Neuronal stem cell (in vitro differentiated cells): ENCODE measurements at regions not wholly inside any gene's neighbourhood (a gene's known extent, or its start where the extent isn't known, plus 50 kb on each side); places are given as distances from the start of the nearest gene placed in this dataset.
A peak's percentile ranks its signal among the peaks of the same experiment; 100 is the strongest.

Experiments
- DNase-seq: peaks from one replicate; pipeline ENCODE4 v3.0.0-alpha.2; 2013; ENCODE audit warnings: low spot score
- H2AFZ ChIP-seq: one replicate; pipeline ENCODE4 v1.6.1; 2013; ENCODE audit warnings: mild to moderate bottlenecking, low read length, inconsistent platforms
- H2AK5ac ChIP-seq: 2 replicates; pipeline ENCODE4 v1.6.1; 2013; ENCODE audit warnings: low read depth, mild to moderate bottlenecking, inconsistent platforms, low read length, moderate library complexity, mixed read lengths
- H2BK120ac ChIP-seq: 2 replicates; pipeline ENCODE4 v1.6.1; 2013; ENCODE audit warnings: low read depth, mild to moderate bottlenecking, inconsistent platforms, low read length, moderate library complexity, mixed read lengths
- H2BK12ac ChIP-seq: one replicate; pipeline ENCODE4 v1.6.1; 2013; ENCODE audit warnings: low read length, inconsistent platforms
- H2BK15ac ChIP-seq: 2 replicates; pipeline ENCODE4 v1.6.1; 2013; ENCODE audit warnings: mild to moderate bottlenecking, low read length, inconsistent platforms, mixed read lengths
- H2BK5ac ChIP-seq: one replicate; pipeline ENCODE4 v1.6.1; 2013; ENCODE audit warnings: inconsistent platforms, mild to moderate bottlenecking, low read length, moderate library complexity
- H3K14ac ChIP-seq: one replicate; pipeline ENCODE4 v1.6.1; 2013; ENCODE audit warnings: low read length, inconsistent platforms
- H3K18ac ChIP-seq: 2 replicates; pipeline ENCODE4 v1.6.1; 2013; ENCODE audit warnings: low read length, inconsistent platforms
- H3K23ac ChIP-seq: 2 replicates; pipeline ENCODE4 v1.6.1; 2013; ENCODE audit warnings: low read depth, mild to moderate bottlenecking, mixed read lengths, low read length, inconsistent platforms; ENCODE audit not compliant: poor library complexity
- H3K27ac ChIP-seq: replicated peaks from 3 replicates; pipeline ENCODE4 v1.5.1; 2013; ENCODE audit warnings: low read length, inconsistent platforms
- H3K27me3 ChIP-seq, 3 experiments: 2 replicates each; pipeline ENCODE4 v1.6.1; 2013; ENCODE audit warnings: low read length in 3 of 3, mild to moderate bottlenecking in 2 of 3, inconsistent platforms in 1 of 3, low read depth in 1 of 3, mixed read lengths in 1 of 3, moderate library complexity in 1 of 3; ENCODE audit not compliant: control insufficient read depth in 3 of 3, insufficient read depth in 3 of 3
- H3K36me3 ChIP-seq, 2 donors: replicated peaks in 1 of 2; 2 replicates each; pipeline ENCODE4 v1.6.1; 2013; ENCODE audit warnings: low read length in 2 of 2; ENCODE audit not compliant: control insufficient read depth in 2 of 2, insufficient read depth in 2 of 2
- H3K4ac ChIP-seq: 2 replicates; pipeline ENCODE4 v1.6.1; 2013; ENCODE audit warnings: inconsistent platforms, mild to moderate bottlenecking, low read length, moderate library complexity
- H3K4me1 ChIP-seq, 2 donors: 1 replicate in 1 of 2; 2 replicates in 1 of 2; pipeline ENCODE4 v1.6.1; 2013; ENCODE audit warnings: low read length in 2 of 2, low read depth in 1 of 2; ENCODE audit not compliant: control insufficient read depth in 2 of 2, insufficient read depth in 1 of 2
- H3K4me2 ChIP-seq: one replicate; pipeline ENCODE4 v1.6.1; 2013; ENCODE audit warnings: mild to moderate bottlenecking, low read length, inconsistent platforms; ENCODE audit not compliant: insufficient read depth, poor library complexity, severe bottlenecking
- H3K4me3 ChIP-seq, 2 donors: 2 replicates each; pipeline ENCODE4 v1.5.1; 2013; ENCODE audit warnings: low read length in 2 of 2, mild to moderate bottlenecking in 2 of 2, inconsistent platforms in 1 of 2, moderate library complexity in 1 of 2
- H3K79me1 ChIP-seq: one replicate; pipeline ENCODE4 v1.6.1; 2013; ENCODE audit warnings: low read depth, mild to moderate bottlenecking, inconsistent platforms, low read length, moderate library complexity
- H3K9ac ChIP-seq: one replicate; pipeline ENCODE4 v1.6.1; 2013; ENCODE audit warnings: mild to moderate bottlenecking, low read depth, low read length, inconsistent platforms; ENCODE audit not compliant: poor library complexity
- H3K9me3 ChIP-seq, 2 donors: replicated peaks in 1 of 2; 2 replicates each; pipeline versions ENCODE3 to v1.6.1; 2013; ENCODE audit warnings: low read length in 2 of 2, mild to moderate bottlenecking in 2 of 2, inconsistent platforms in 1 of 2, low read depth in 1 of 2, mixed read lengths in 1 of 2, moderate library complexity in 1 of 2; ENCODE audit not compliant: control insufficient read depth in 2 of 2, insufficient read depth in 1 of 2
- H4K8ac ChIP-seq: one replicate; pipeline ENCODE4 v1.6.1; 2013; ENCODE audit warnings: low read depth, mild to moderate bottlenecking, inconsistent platforms, low read length, moderate library complexity
- H4K91ac ChIP-seq: one replicate; pipeline ENCODE4 v1.6.1; 2013; ENCODE audit warnings: low read length, low read depth, mild to moderate bottlenecking, inconsistent platforms; ENCODE audit not compliant: poor library complexity
- WGBS, 2 donors: extraction: QIAGEN DNeasy Blood & Tissue Kit; methylation state at CpG; one replicate each; pipeline ENCODE4 v1.1.7; 2013; ENCODE audit warnings: missing lambda C conversion rate in 2 of 2, mixed read lengths in 1 of 2; ENCODE audit not compliant: insufficient read length in 2 of 2, insufficient replicate concordance in 1 of 2; ENCODE audit errors: extremely low coverage in 2 of 2; 5-methylcytosine and 5-hydroxymethylcytosine counted together

GRCh38 chr4:152118819-152119553 lies 358.2 kb upstream of the GATB start:
- peak overlapping the region; percentile 37 for H3K9ac ChIP-seq
- peaks cover 0 to 5% of the 10 kb centered on the region in 2 donors for H3K4me1 ChIP-seq
- H3K9me3 ChIP-seq, result no peaks in the 10 kb centered on the region
- H2BK5ac ChIP-seq, result no peak overlapping the region
- H2AK5ac ChIP-seq, result no peak overlapping the region
- H3K4ac ChIP-seq, result no peak overlapping the region
- no peaks in the 10 kb centered on the region for H3K36me3 ChIP-seq
- no peak overlapping the region for H4K8ac ChIP-seq
- H3K27me3 ChIP-seq, result no peaks in the 10 kb centered on the region
- peak overlapping the region; percentile 85 for H3K14ac ChIP-seq
- H3K4me2 ChIP-seq, result no peak overlapping the region
- no CpG with 5 or more reads among the region's 12 CpGs for WGBS, 2 donors
- no peaks in the 10 kb centered on the region for H3K79me1 ChIP-seq
- H3K4me3 ChIP-seq, result no peak overlapping the region
- H3K27ac ChIP-seq, result no peak overlapping the region
- no peak overlapping the region for H3K23ac ChIP-seq
- no peak overlapping the region for H2AFZ ChIP-seq
- H2BK15ac ChIP-seq, result no peak overlapping the region
- DNase-seq, result no peak
- H3K18ac ChIP-seq, result peak overlapping the region; percentile 80
- H2BK12ac ChIP-seq, result no peak overlapping the region
- no peak overlapping the region for H2BK120ac ChIP-seq
- H4K91ac ChIP-seq, result no peak overlapping the region

DNA sequence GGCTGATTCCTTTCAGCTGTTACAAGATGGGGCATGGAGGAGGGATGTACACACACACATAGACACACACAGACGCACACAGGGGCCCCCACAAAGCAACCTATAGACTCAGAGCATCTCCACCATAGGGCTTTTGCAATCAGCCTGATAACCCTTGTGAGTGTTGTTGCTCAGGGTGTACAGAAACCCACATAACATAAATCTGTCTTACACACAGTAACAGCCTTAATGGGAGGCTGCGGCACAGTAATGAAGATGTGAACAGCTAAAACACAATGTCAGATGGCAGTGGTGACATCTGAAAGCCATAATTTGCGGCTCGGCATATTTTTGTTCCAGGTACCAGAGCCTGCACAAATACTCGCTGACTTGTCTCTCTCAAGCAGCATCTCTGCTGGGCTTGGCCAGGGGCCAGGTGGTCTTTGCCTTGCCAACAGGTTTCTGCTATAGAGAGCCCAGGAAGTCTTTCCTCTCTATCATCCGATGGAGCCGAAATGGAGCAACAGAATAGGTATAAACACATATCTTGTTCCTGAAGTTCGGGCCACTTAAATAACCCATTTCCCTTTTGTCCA lies 357.2 kb upstream of the GATB start:
- no peak overlapping the region for H2BK12ac ChIP-seq
- H3K4me2 ChIP-seq, result no peak overlapping the region
- H3K27me3 ChIP-seq, result no peaks in the 10 kb centered on the region
- no peak overlapping the region for H3K14ac ChIP-seq
- no peak overlapping the region for H2AK5ac ChIP-seq
- peaks cover 0 to 5% of the 10 kb centered on the region in 2 donors for H3K4me1 ChIP-seq
- no CpG with 5 or more reads among the region's 8 CpGs for WGBS, 2 donors
- H3K27ac ChIP-seq, result no peak overlapping the region
- no peak overlapping the region for H2BK5ac ChIP-seq
- no peak overlapping the region for H4K91ac ChIP-seq
- no peaks in the 10 kb centered on the region for H3K36me3 ChIP-seq
- no peak for DNase-seq
- no peak overlapping the region for H4K8ac ChIP-seq
- H3K4ac ChIP-seq, result no peak overlapping the region
- no peak overlapping the region for H2BK120ac ChIP-seq
- H3K9me3 ChIP-seq, result no peaks in the 10 kb centered on the region
- H3K9ac ChIP-seq, result no peak overlapping the region
- no peaks in the 10 kb centered on the region for H3K79me1 ChIP-seq
- no peak overlapping the region for H3K4me3 ChIP-seq
- H3K18ac ChIP-seq, result no peak overlapping the region
- no peak overlapping the region for H2BK15ac ChIP-seq
- H3K23ac ChIP-seq, result no peak overlapping the region
- H2AFZ ChIP-seq, result no peak overlapping the region

DNA sequence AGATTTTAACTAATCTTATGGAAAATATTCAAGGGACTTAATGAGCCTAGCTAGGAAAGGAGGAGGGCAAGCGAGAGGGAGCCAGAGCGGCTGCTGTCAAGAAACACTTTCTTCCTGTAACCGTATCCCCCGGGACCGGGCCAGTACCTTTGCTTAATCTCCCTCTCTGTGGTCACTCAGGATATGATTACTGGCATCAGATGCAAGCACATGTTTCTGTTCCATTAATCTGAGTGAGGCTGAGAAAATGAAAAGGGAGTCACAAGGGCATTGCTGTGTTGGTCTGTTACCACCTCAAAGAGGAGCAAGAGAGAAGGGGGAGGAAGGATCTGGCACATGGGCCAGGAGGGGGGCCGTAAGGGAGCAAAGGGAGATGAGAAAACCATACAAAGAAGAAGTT lies 356.7 kb upstream of the GATB start:
- H4K8ac ChIP-seq, result no peak overlapping the region
- H3K18ac ChIP-seq, result no peak overlapping the region
- H3K79me1 ChIP-seq, result no peaks in the 10 kb centered on the region
- no peaks in the 10 kb centered on the region for H3K36me3 ChIP-seq
- peaks cover 0 to 5% of the 10 kb centered on the region in 2 donors for H3K4me1 ChIP-seq
- H3K27ac ChIP-seq, result no peak overlapping the region
- no peak overlapping the region for H3K4ac ChIP-seq
- H2BK5ac ChIP-seq, result no peak overlapping the region
- no peak overlapping the region for H2AFZ ChIP-seq
- no peaks in the 10 kb centered on the region for H3K27me3 ChIP-seq
- H3K4me2 ChIP-seq, result no peak overlapping the region
- H3K9ac ChIP-seq, result no peak overlapping the region
- no peak overlapping the region for H2AK5ac ChIP-seq
- no peak overlapping the region for H2BK120ac ChIP-seq
- no peak for DNase-seq
- H4K91ac ChIP-seq, result no peak overlapping the region
- no peaks in the 10 kb centered on the region for H3K9me3 ChIP-seq
- no peak overlapping the region for H2BK15ac ChIP-seq
- no CpG with 5 or more reads among the region's 6 CpGs for WGBS, 2 donors
- H2BK12ac ChIP-seq, result no peak overlapping the region
- H3K23ac ChIP-seq, result no peak overlapping the region
- H3K4me3 ChIP-seq, result no peak overlapping the region
- no peak overlapping the region for H3K14ac ChIP-seq

DNA sequence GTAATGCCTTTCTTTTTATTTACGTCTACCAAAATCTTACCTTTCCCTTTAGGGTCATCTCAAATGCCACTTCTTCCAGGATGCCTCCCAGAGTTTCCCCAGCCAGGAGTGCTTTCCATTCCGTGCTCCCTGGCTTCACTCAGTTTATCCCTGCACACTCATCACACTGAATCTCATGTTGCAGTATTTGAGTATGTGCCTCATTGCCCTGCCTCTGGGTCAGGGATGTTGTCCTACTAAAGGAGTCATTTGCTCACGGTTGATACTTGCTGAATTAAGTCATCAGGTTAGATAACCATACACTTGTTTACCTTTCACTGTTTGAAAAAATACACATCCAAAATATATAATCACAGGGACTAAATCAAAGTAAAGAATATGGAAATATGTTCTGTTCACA lies 356.2 kb upstream of the GATB start:
- H4K8ac ChIP-seq, result no peak overlapping the region
- DNase-seq, result no peak
- H3K4me2 ChIP-seq, result no peak overlapping the region

More for the DNA sequence above, 356.2 kb upstream of the GATB start:
- Histone ChIP-seq H3K4me1 (peaks cover 0 to 5% of the 10 kb centered on the region in 2 donors), H3K9ac (no peak overlapping the region), H3K36me3 (no peaks in the 10 kb centered on the region), H2BK15ac (no peak overlapping the region), H3K14ac (no peak overlapping the region), H3K4me3 (no peak overlapping the region), H3K9me3 (no peaks in the 10 kb centered on the region), H3K79me1 (no peaks in the 10 kb centered on the region), H2BK5ac (no peak overlapping the region), H3K4ac (no peak overlapping the region), H2BK120ac (no peak overlapping the region), H3K18ac (no peak overlapping the region), H2BK12ac (no peak overlapping the region), H2AK5ac (no peak overlapping the region), H3K27me3 (no peaks in the 10 kb centered on the region), H4K91ac (no peak overlapping the region), H2AFZ (no peak overlapping the region), H3K23ac (no peak overlapping the region), H3K27ac (no peak overlapping the region)
- no CpG with 5 or more reads among the region's 3 CpGs for WGBS, 2 donors
